Activated CD8-positive, alpha-beta T cell treated with anti-CD3 and anti-CD28 coated beads, Interleukin-2, amount 10 ng/mL, durations not matched to agents 7 days and 5 days (primary cell): ENCODE measurements at regions not wholly inside any gene's neighbourhood (a gene's known extent, or its start where the extent isn't known, plus 50 kb on each side); places are given as distances from the start of the nearest gene placed in this dataset.

Experiments
- ATAC-seq: fragments of 150-1000 bp; cut with Tn5 transposase; one replicate; pipeline ENCODE4 v1.10.0; 2021; ENCODE audit warnings: moderate library complexity
- CTCF ChIA-PET: fragments of 350-600 bp; sonication (Branson Sonifier 250); formaldehyde crosslinking; loops from one replicate; lab custom pipeline; 2021; ENCODE audit warnings: antibody characterized with exemption; lab: Charles Lee
- POLR2A ChIA-PET: fragments of 350-600 bp; sonication (Branson Sonifier 250); formaldehyde crosslinking; loops from one replicate; lab custom pipeline; 2021; ENCODE audit warnings: antibody characterized with exemption; lab: Charles Lee
- DNase-seq: peaks from one replicate; pipeline ENCODE4 v3.0.0-alpha.2; 2020
- H3K27ac Mint-ChIP-seq: one replicate; pipeline ENCODE4 v1.8.0; 2021; ENCODE audit warnings: mild to moderate bottlenecking, mixed read lengths
- H3K27me3 Mint-ChIP-seq: one replicate; pipeline ENCODE4 v1.8.0; 2021; ENCODE audit warnings: low read depth, mixed read lengths
- H3K36me3 Mint-ChIP-seq: one replicate; pipeline ENCODE4 v1.8.0; 2021; ENCODE audit warnings: low read depth, mixed read lengths
- H3K4me1 Mint-ChIP-seq: one replicate; pipeline ENCODE4 v1.8.0; 2021; ENCODE audit warnings: low read depth, mixed read lengths
- H3K4me3 Mint-ChIP-seq: one replicate; pipeline ENCODE4 v1.8.0; 2021; ENCODE audit warnings: mild to moderate bottlenecking, mixed read lengths
- H3K9me3 Mint-ChIP-seq: one replicate; pipeline ENCODE4 v1.8.0; 2022; ENCODE audit warnings: mixed read lengths; ENCODE audit not compliant: insufficient read depth

- ATAC-seq = no peak
- Mint-ChIP-seq H3K4me3 (no peak overlapping the region), H3K4me1 (no peaks in the 10 kb centered on the region), H3K27ac (no peak overlapping the region), H3K9me3 (no peaks in the 10 kb centered on the region), H3K36me3 (no peaks in the 10 kb centered on the region), H3K27me3 (no peaks in the 10 kb centered on the region)
- DNase-seq = no peak
- POLR2A ChIA-PET = no interaction called here
- CTCF ChIA-PET = no interaction called here
These were observed 430.0 kb upstream of the TNP1 start for GRCh38 chr2:217289907-217290280.

GRCh38 chr2:217289177-217289906 is 429.5 kb upstream of the TNP1 start:
- ATAC-seq = no peak
- no peaks in the 10 kb centered on the region for H3K9me3 Mint-ChIP-seq
- H3K27ac Mint-ChIP-seq = no peak overlapping the region
- no peaks in the 10 kb centered on the region for H3K4me1 Mint-ChIP-seq
- H3K36me3 Mint-ChIP-seq = no peaks in the 10 kb centered on the region
- ChIA-PET CTCF (no interaction called here), POLR2A (no interaction called here)
- H3K27me3 Mint-ChIP-seq = no peaks in the 10 kb centered on the region
- no peak overlapping the region for H3K4me3 Mint-ChIP-seq
- no peak for DNase-seq

- H3K27me3 Mint-ChIP-seq = no peaks in the 10 kb centered on the region
- DNase-seq (no peak), ATAC-seq (no peak)
- no peaks in the 10 kb centered on the region for H3K36me3 Mint-ChIP-seq
- no peaks in the 10 kb centered on the region for H3K9me3 Mint-ChIP-seq
- H3K27ac Mint-ChIP-seq = no peak overlapping the region
- H3K4me3 Mint-ChIP-seq = no peak overlapping the region
- ChIA-PET CTCF (no interaction called here), POLR2A (no interaction called here)
- H3K4me1 Mint-ChIP-seq = no peaks in the 10 kb centered on the region
These were observed 428.7 kb upstream of the TNP1 start for GRCh38 chr2:217288472-217289063.

GRCh38 chr2:217286833-217287232 is 427.0 kb upstream of the TNP1 start:
- H3K4me3 Mint-ChIP-seq = no peak overlapping the region
- no peak overlapping the region for H3K27ac Mint-ChIP-seq
- H3K9me3 Mint-ChIP-seq = no peaks in the 10 kb centered on the region
- ChIA-PET POLR2A (no interaction called here), CTCF (no interaction called here)
- ATAC-seq = no peak
- no peak for DNase-seq
- H3K27me3 Mint-ChIP-seq = no peaks in the 10 kb centered on the region
- H3K4me1 Mint-ChIP-seq = no peaks in the 10 kb centered on the region
- no peaks in the 10 kb centered on the region for H3K36me3 Mint-ChIP-seq

- ChIA-PET CTCF (no interaction called here), POLR2A (interaction anchor here (0.6 kb wide), 1 partner anchor 257 kb away, joined by 3 read pairs; no protein-coding TSS in a partner anchor)
- Mint-ChIP-seq H3K27me3 (no peaks in the 10 kb centered on the region), H3K4me1 (no peaks in the 10 kb centered on the region), H3K27ac (no peak overlapping the region), H3K9me3 (no peaks in the 10 kb centered on the region), H3K4me3 (no peak overlapping the region), H3K36me3 (no peaks in the 10 kb centered on the region)
- no peak for ATAC-seq
- no peak for DNase-seq
These were observed 426.1 kb upstream of the TNP1 start for GRCh38 chr2:217285926-217286325.

GRCh38 chr2:217283460-217283859 is 423.6 kb upstream of the TNP1 start:
- no peak overlapping the region for H3K27ac Mint-ChIP-seq
- no peaks in the 10 kb centered on the region for H3K9me3 Mint-ChIP-seq
- no peaks in the 10 kb centered on the region for H3K36me3 Mint-ChIP-seq
- no peaks in the 10 kb centered on the region for H3K27me3 Mint-ChIP-seq
- ATAC-seq (no peak), DNase-seq (no peak)
- H3K4me1 Mint-ChIP-seq = no peaks in the 10 kb centered on the region
- POLR2A ChIA-PET = no interaction called here
- no peak overlapping the region for H3K4me3 Mint-ChIP-seq
- CTCF ChIA-PET = no interaction called here

- CTCF ChIA-PET = interaction anchor here (0.9 kb wide), 1 partner anchor 9 kb away, joined by 3 read pairs; no protein-coding TSS in a partner anchor
- no peaks in the 10 kb centered on the region for H3K9me3 Mint-ChIP-seq
These were observed 422.7 kb upstream of the TNP1 start for GRCh38 chr2:217282531-217282930.

GRCh38 chr2:217279556-217279955 is 419.7 kb upstream of the TNP1 start:
- Mint-ChIP-seq H3K4me1 (no peaks in the 10 kb centered on the region), H3K27me3 (peaks cover 8% of the 10 kb centered on the region), H3K9me3 (no peaks in the 10 kb centered on the region), H3K36me3 (no peaks in the 10 kb centered on the region), H3K4me3 (no peak overlapping the region), H3K27ac (no peak overlapping the region)
- ATAC-seq (no peak), DNase-seq (no peak)
- POLR2A ChIA-PET = no interaction called here
- CTCF ChIA-PET = no interaction called here

More at GRCh38 chr2:217282531-217282930, 422.7 kb upstream of the TNP1 start:
- Mint-ChIP-seq H3K27me3 (no peaks in the 10 kb centered on the region), H3K4me3 (no peak overlapping the region), H3K27ac (no peak overlapping the region), H3K36me3 (no peaks in the 10 kb centered on the region), H3K4me1 (no peaks in the 10 kb centered on the region)
- DNase-seq = no peak
- POLR2A ChIA-PET = no interaction called here
- no peak for ATAC-seq

GRCh38 chr2:217279140-217279539 is 419.3 kb upstream of the TNP1 start:
- ChIA-PET CTCF (no interaction called here), POLR2A (no interaction called here)
- no peak for ATAC-seq
- no peaks in the 10 kb centered on the region for H3K9me3 Mint-ChIP-seq
- no peaks in the 10 kb centered on the region for H3K4me1 Mint-ChIP-seq
- H3K4me3 Mint-ChIP-seq = no peak overlapping the region
- H3K27me3 Mint-ChIP-seq = peaks cover 8% of the 10 kb centered on the region
- H3K27ac Mint-ChIP-seq = no peak overlapping the region
- H3K36me3 Mint-ChIP-seq = no peaks in the 10 kb centered on the region
- DNase-seq = no peak

- H3K36me3 Mint-ChIP-seq = no peaks in the 10 kb centered on the region
- CTCF ChIA-PET = no interaction called here
- peaks cover 8% of the 10 kb centered on the region for H3K27me3 Mint-ChIP-seq
- no peak overlapping the region for H3K4me3 Mint-ChIP-seq
- ATAC-seq = no peak
- POLR2A ChIA-PET = no interaction called here
- no peak for DNase-seq
- H3K27ac Mint-ChIP-seq = no peak overlapping the region
- H3K9me3 Mint-ChIP-seq = no peaks in the 10 kb centered on the region
- no peaks in the 10 kb centered on the region for H3K4me1 Mint-ChIP-seq
These were observed 418.0 kb upstream of the TNP1 start for GRCh38 chr2:217277646-217278398.

- Mint-ChIP-seq H3K9me3 (no peaks in the 10 kb centered on the region), H3K27me3 (peaks cover 8% of the 10 kb centered on the region), H3K36me3 (no peaks in the 10 kb centered on the region), H3K27ac (no peak overlapping the region), H3K4me3 (no peak overlapping the region), H3K4me1 (no peaks in the 10 kb centered on the region)
- CTCF ChIA-PET = no interaction called here
- DNase-seq (no peak), ATAC-seq (no peak)
- POLR2A ChIA-PET = no interaction called here
These were observed 416.6 kb upstream of the TNP1 start for GRCh38 chr2:217276433-217276832.

GRCh38 chr2:217275091-217275490 is 415.2 kb upstream of the TNP1 start:
- Mint-ChIP-seq H3K9me3 (no peaks in the 10 kb centered on the region), H3K27ac (no peak overlapping the region), H3K27me3 (peaks cover 8% of the 10 kb centered on the region), H3K36me3 (no peaks in the 10 kb centered on the region), H3K4me1 (no peaks in the 10 kb centered on the region), H3K4me3 (no peak overlapping the region)
- CTCF ChIA-PET = no interaction called here
- POLR2A ChIA-PET = no interaction called here
- DNase-seq (no peak), ATAC-seq (no peak)
